Mesodermal cell (in vitro differentiated cells): ENCODE measurements at regions not wholly inside any gene's neighbourhood (a gene's known extent, or its start where the extent isn't known, plus 50 kb on each side); places are given as distances from the start of the nearest gene placed in this dataset.

ENCODE experiments used
- H3K27ac ChIP-seq: 2 replicates; pipeline ENCODE4 v1.7.0; 2013; ENCODE audit warnings: mild to moderate bottlenecking, low read depth, low read length, moderate library complexity; ENCODE audit not compliant: severe bottlenecking
- H3K36me3 ChIP-seq: 2 replicates; pipeline ENCODE4 v1.7.1; 2013; ENCODE audit warnings: mild to moderate bottlenecking, low read length, moderate library complexity; ENCODE audit not compliant: control insufficient read depth, insufficient read depth
- H3K4me1 ChIP-seq: one replicate; pipeline ENCODE4 v1.7.1; 2013; ENCODE audit warnings: mild to moderate bottlenecking, low read length; ENCODE audit not compliant: insufficient read depth, control insufficient read depth, poor library complexity, severe bottlenecking
- H3K4me3 ChIP-seq: 2 replicates; pipeline ENCODE4 v1.7.0; 2013; ENCODE audit warnings: low read length, control low read depth, mild to moderate bottlenecking; ENCODE audit not compliant: insufficient read depth, poor library complexity, severe bottlenecking; ENCODE audit errors: extremely low read depth
- H3K9me3 ChIP-seq: 2 replicates; pipeline ENCODE4 v1.7.1; 2013; ENCODE audit warnings: mild to moderate bottlenecking, low read length, moderate library complexity; ENCODE audit not compliant: control insufficient read depth
- WGBS, 2 experiments: methylation state at CpG; one replicate each; pipeline ENCODE4 v1.1.5; 2013; ENCODE audit warnings: missing lambda C conversion rate in 2 of 2; ENCODE audit not compliant: insufficient coverage in 2 of 2; 5-methylcytosine and 5-hydroxymethylcytosine counted together

DNA sequence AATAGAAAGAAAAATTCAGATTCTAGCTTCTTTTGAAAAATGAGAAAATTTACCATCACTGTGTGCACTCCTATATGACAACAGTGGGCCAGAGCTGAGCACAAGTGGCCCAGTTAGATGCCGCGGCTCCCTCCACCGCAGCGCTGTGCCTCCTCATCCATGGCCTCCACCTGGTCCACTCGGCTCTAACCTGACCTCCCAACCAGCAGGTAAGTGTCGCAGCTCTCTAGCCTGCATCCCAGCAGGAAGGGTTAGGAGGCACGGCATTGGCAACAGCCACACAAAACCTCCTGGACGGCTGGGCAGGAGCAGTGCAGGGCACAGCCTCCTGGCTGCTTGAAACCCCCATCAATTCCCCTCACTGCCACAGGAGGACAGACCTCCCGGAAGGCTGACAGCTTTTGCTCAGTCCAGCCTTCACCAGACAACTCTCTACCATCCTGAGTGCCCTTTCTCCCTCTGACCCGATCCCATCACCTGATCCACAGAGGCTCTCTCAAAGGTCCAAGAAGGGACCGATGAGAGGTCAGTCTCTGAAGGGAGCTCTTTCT lies 76.1 kb downstream of the RPL27A start:
- Histone ChIP-seq H3K9me3 (no peaks in the 10 kb centered on the region), H3K27ac (no peak overlapping the region), H3K4me3 (no peak overlapping the region), H3K36me3 (peaks cover 15% of the 10 kb centered on the region), H3K4me1 (peaks cover 42% of the 10 kb centered on the region)
- 94 to 95% methylated on average over 6 to 9 of the region's 11 CpGs for WGBS, 2 experiments

DNA sequence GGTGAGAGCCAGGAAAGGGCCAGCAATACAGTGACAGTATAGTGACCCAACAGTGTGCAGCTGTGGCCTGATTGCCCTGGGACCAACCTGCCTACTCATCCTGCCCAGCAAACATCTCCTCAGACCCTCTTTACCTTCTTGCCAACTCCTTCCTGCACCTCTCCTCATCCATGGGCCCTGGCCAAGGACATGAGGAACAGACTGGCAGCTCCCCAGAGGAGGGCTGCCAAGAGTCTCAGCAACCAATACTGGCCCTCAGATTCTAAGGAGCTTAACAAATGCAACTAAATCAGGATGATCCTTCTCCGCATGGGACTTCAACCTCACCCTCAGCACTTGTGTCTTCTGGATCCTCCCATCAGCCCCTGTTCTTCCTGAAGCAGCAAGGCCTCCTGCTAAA lies 77.0 kb downstream of the RPL27A start:
- peaks cover 20% of the 10 kb centered on the region for H3K36me3 ChIP-seq
- H3K27ac ChIP-seq: no peak overlapping the region
- H3K9me3 ChIP-seq: no peaks in the 10 kb centered on the region
- peaks cover 42% of the 10 kb centered on the region for H3K4me1 ChIP-seq
- 86 to 100% methylated on average over 1 of the region's 1 CpG for WGBS, 2 experiments
- H3K4me3 ChIP-seq: no peak overlapping the region

DNA sequence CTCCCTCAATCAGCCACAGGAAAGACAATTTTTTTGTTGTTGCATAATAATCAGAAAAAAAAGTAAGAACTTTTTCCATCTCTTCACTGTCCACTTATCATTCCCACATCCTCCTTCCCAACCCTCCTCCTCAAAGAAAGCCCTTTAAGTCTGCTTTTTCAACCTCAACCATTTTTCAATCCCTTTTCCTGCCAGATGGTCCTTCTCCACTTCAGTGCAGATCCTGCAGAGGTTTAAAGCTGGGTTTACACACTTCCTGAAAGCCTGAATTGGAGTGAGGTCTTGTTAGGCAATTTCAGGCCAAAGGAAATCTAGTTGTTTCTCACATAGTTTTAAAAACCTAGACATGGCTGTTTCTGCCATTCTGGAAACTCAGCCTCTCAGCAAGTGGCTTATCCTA lies 78.3 kb downstream of the RPL27A start:
- H3K4me3 ChIP-seq: no peak overlapping the region
- H3K4me1 ChIP-seq: peaks cover 50% of the 10 kb centered on the region
- H3K9me3 ChIP-seq: no peaks in the 10 kb centered on the region
- peaks cover 13% of the 10 kb centered on the region for H3K36me3 ChIP-seq
- H3K27ac ChIP-seq: no peak overlapping the region

DNA sequence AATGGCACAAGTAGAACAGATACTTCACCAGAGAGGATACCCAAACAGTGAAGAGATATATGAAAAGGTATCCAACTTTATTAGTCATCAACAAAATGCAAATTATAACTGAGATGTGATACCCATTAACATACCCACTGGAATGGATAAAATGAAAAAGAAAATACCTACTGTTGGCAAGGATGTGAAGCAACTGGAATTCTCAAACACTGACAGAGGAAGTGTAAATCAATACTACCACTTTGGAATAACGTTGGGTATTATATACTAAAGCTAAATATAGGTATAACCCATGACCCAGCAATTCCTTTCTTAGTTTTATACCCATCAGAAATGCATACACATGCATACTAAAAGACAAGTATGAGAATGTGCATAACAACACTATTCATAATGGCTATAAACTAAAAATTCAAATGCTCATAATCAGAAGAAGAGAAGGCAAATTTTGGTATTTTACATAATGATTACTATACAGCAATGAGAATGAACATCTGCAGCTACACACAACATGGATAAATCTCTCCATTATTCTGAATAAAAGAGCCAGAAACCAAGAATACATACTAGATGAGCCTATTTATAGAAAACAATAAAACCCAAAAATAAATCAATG lies 80.6 kb downstream of the RPL27A start:
- no peak overlapping the region for H3K4me3 ChIP-seq
- H3K4me1 ChIP-seq: peaks cover 50% of the 10 kb centered on the region
- no peak overlapping the region for H3K27ac ChIP-seq
- H3K9me3 ChIP-seq: no peaks in the 10 kb centered on the region
- WGBS, 2 experiments: no CpG with 5 or more reads among the region's 1 CpG
- peaks cover 9% of the 10 kb centered on the region for H3K36me3 ChIP-seq

DNA sequence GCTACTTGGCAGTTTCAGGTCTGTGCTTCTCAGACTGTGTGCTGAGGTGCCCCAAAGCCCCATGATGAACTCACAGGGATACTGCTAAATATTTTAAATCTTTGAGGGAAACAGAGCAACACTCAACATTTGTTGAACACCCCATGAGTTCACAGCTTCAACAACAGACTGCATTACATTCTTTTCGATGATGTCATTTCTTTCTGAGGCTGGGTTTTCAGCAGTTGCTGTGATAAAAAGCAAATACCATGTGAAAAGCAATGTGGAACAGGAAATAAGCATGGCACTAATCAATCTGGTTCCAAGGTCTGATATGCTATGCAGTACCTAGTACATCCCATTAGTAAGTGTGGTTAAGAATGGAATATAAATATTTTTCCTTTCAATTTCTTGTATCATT lies 82.7 kb downstream of the RPL27A start:
- peak overlapping the region; percentile 77 for H3K27ac ChIP-seq
- H3K4me3 ChIP-seq: no peak overlapping the region
- peaks cover 59% of the 10 kb centered on the region for H3K4me1 ChIP-seq
- WGBS, 2 experiments: 88% methylated on average over 1 of the region's 1 CpG; no CpG with 5 or more reads in 1 of the 2 experiments
- peaks cover 17% of the 10 kb centered on the region for H3K36me3 ChIP-seq
- H3K9me3 ChIP-seq: no peaks in the 10 kb centered on the region

DNA sequence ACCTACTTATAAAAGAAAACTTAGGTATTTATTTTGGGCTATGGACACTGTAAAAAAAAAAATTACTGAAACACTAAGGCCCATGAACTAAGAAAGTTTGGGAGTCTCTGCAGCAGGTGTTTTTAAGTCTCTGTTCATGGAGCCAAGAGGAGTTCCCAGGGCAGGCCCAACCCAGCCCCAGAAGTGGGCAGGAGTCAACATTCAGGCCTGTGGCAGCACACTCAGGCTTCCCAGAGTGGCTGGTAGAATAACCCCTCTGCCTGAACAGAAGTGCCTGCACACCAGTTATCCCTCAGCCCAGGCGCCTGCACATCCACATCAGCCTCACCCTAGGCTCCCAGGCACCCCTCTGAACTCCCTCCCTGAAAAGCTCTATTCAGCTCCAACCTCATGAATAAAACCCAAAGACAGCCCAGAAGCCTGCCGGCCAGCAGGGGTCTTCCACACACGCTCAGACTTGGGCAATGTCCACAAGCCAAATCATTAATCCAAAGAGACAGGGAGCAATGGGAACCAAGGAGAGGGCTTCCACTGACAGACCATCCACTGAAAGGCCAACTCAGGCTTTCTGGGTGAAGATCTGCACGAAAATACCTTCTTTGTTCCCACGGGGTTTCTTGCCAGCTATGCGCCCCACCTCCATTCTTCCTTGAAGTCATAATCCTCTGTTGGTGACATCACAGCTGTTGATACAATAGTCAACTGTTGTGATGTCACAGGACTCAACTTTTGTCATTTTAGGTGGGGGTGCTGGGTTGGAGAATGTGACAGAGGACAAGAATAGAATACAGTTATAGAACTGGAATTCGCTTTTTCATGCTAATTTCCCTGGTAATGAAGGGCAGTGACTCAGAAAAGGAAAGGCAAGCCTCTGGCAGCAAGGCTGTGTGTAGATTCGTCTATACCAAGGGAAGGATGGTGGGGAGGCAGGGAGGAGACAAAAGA lies 83.7 kb downstream of the RPL27A start:
- H3K36me3 ChIP-seq: peaks cover 17% of the 10 kb centered on the region
- H3K27ac ChIP-seq: peak overlapping the region; percentile 77
- peaks cover 51% of the 10 kb centered on the region for H3K4me1 ChIP-seq
- H3K9me3 ChIP-seq: no peaks in the 10 kb centered on the region
- H3K4me3 ChIP-seq: no peak overlapping the region
- 59 to 70% methylated on average over 4 to 5 of the region's 8 CpGs for WGBS, 2 experiments

DNA sequence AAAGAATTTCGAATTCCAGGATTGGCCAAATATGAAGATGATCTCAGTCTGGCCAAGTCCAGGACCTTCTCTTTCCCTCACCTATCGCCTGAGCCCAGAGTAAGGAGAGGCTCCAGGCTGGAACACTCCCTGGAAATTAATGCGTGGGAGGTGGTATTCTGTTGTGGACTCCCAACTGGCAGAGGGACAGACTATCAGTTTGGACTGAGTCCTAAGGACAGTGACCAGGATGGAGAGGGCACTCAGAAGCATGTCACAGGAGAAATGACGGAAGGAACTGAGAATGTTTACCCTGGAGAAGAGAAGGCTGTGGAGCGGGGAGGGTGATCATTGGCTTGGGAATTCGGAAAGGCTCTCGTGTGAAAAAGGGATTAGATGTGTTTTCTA lies 84.4 kb downstream of the RPL27A start:
- WGBS, 2 experiments: 85 to 90% methylated on average over 2 to 7 of the region's 7 CpGs
- H3K27ac ChIP-seq: peak overlapping the region; percentile 77
- H3K4me1 ChIP-seq: peaks cover 51% of the 10 kb centered on the region
- no peak overlapping the region for H3K4me3 ChIP-seq
- H3K9me3 ChIP-seq: no peaks in the 10 kb centered on the region
- H3K36me3 ChIP-seq: peaks cover 22% of the 10 kb centered on the region

DNA sequence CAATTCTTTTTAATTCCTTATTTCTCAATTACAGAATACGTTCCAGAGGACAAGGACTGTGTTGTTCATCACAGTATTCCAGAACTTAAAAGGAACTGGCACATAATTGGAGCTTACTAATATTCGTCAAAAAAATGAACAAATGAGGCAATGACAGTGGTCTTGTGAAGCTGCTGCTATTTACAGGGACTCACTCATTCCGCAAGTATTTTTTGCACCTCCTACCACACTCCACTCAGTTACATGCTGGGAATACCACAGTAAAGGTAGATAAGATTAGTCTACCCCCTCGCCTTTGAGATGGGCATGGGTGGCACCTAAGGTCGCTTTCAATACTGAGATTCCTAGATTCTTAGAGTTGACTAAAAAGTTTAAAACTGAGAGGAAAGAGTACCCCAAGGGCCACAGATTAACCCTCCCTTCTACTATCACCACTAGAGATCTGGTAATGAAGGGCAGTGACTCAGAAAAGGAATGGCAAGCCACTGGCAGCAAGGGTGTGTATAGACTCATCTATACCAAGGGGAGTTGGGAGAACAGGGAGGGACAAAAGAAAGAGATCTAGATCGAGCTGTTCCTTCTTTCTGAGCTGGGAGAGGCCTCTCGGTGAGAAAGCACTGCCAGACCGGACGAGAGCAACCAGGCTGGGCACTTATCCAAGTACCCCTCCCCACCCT lies 85.0 kb downstream of the RPL27A start:
- Histone ChIP-seq H3K4me1 (peaks cover 49% of the 10 kb centered on the region), H3K4me3 (no peak overlapping the region), H3K9me3 (no peaks in the 10 kb centered on the region), H3K36me3 (peaks cover 22% of the 10 kb centered on the region), H3K27ac (peak overlapping the region; percentile 77)
- WGBS, 2 experiments: 82 to 90% methylated on average over 2 to 3 of the region's 9 CpGs

DNA sequence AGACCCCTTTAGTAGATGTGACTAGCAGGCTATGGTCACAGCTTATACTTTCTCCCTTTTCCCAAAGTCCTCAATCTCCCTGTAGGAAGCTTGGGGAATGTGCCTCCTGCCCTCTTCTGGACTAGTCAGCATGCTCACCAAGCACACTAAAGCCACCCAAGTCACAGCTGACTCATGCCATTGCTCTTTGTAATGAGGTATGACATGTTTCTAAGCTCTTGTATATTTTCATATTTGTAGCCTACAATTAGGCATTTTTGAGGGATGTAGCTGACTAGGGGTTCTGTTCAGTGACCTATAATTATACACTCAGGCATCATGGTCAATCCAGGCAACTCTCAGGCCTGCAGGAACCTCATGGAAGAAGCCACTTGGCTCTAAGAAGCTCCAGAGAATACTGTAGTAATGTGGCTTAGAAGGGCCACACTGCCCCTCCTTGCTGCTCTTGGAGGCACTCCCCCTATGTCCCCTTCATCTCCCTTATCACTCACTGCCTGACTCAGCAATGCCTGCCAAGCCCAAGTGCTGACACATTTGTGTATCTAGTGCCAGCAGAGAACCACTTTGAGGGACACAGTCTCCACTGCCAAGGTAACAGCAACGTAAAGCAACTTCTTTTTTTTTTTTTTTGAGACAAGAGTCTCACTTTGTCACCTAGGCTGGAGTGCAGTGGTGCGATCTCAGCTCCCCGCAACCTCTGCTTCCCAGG lies 86.2 kb downstream of the RPL27A start:
- H3K9me3 ChIP-seq: no peaks in the 10 kb centered on the region
- peaks cover 23% of the 10 kb centered on the region for H3K36me3 ChIP-seq
- peaks cover 49% of the 10 kb centered on the region for H3K4me1 ChIP-seq
- WGBS, 2 experiments: 93 to 95% methylated on average over 3 of the region's 3 CpGs
- no peak overlapping the region for H3K4me3 ChIP-seq
- peak overlapping the region; percentile 73 for H3K27ac ChIP-seq
